ENCODE measurements at regions not wholly inside any gene's neighbourhood (a gene's known extent, or its start where the extent isn't known, plus 50 kb on each side); places are given as distances from the start of the nearest gene placed in this dataset.

DNA sequence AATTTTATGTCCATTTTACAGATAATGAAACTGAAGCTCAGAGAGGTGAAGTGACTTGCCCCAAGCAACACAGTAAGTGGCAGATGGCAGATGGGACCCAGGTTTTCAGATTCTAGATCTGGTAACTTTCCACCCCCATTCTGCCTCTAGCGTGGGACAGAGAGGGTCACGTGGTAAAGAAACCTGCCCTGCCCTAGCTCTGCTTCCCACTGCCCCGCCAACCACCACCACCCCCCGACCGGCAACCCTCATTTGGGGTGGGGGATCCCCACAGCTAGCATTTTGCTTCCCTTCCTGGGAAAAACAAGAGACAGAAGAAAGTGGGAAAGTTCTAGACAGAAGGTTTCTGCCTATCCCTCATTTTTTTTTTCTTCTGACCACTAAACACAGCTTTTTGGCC lies 172.5 kb downstream of the ACTL7B start:
- TF ChIP-seq MAX (IDR thresholded peaks at IDR 0.05) (no peak), REST (IDR thresholded peaks at IDR 0.05) (no peak), TAF1 (conservative IDR thresholded peaks at IDR 0.05) (no peak), JUND (IDR thresholded peaks at IDR 0.05) (no peak), HNF4G (IDR thresholded peaks at IDR 0.05) (no peak)
- TF ChIP-seq, protein P1, sequence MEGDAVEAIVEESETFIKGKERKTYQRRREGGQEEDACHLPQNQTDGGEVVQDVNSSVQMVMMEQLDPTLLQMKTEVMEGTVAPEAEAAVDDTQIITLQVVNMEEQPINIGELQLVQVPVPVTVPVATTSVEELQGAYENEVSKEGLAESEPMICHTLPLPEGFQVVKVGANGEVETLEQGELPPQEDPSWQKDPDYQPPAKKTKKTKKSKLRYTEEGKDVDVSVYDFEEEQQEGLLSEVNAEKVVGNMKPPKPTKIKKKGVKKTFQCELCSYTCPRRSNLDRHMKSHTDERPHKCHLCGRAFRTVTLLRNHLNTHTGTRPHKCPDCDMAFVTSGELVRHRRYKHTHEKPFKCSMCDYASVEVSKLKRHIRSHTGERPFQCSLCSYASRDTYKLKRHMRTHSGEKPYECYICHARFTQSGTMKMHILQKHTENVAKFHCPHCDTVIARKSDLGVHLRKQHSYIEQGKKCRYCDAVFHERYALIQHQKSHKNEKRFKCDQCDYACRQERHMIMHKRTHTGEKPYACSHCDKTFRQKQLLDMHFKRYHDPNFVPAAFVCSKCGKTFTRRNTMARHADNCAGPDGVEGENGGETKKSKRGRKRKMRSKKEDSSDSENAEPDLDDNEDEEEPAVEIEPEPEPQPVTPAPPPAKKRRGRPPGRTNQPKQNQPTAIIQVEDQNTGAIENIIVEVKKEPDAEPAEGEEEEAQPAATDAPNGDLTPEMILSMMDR (IDR thresholded peaks at IDR 0.05; ENCODE audit: low read depth, low read length, missing input control), result no peak
